Gastroesophageal sphincter (tissue), 3 donors: ENCODE measurements at regions not wholly inside any gene's neighbourhood (a gene's known extent, or its start where the extent isn't known, plus 50 kb on each side); places are given as distances from the start of the nearest gene placed in this dataset.

Source experiments
- POLR2A ChIP-seq, 2 donors: fragments of 450-650 bp; IDR thresholded peaks; one replicate each; pipeline ENCODE4 v1.6.1; 2017; ENCODE audit warnings: antibody characterized with exemption in 2 of 2, mild to moderate bottlenecking in 2 of 2, moderate library complexity in 1 of 2
- TF ChIP-seq, protein P1 (sequence below), 4 experiments: fragments of 200-600 bp in 2 of 4; fragments of 450-650 bp in 2 of 4; sonication (generic) in 1 of 4; IDR thresholded peaks; one replicate each; pipeline ENCODE4 v1.5.1; 2017 to 2019; ENCODE audit warnings: antibody characterized with exemption in 4 of 4, mild to moderate bottlenecking in 2 of 4, moderate library complexity in 2 of 4

GRCh38 chr12:46670636-46671035, 155.2 kb downstream of the SLC38A4 start:
- TF ChIP-seq, protein P1, sequence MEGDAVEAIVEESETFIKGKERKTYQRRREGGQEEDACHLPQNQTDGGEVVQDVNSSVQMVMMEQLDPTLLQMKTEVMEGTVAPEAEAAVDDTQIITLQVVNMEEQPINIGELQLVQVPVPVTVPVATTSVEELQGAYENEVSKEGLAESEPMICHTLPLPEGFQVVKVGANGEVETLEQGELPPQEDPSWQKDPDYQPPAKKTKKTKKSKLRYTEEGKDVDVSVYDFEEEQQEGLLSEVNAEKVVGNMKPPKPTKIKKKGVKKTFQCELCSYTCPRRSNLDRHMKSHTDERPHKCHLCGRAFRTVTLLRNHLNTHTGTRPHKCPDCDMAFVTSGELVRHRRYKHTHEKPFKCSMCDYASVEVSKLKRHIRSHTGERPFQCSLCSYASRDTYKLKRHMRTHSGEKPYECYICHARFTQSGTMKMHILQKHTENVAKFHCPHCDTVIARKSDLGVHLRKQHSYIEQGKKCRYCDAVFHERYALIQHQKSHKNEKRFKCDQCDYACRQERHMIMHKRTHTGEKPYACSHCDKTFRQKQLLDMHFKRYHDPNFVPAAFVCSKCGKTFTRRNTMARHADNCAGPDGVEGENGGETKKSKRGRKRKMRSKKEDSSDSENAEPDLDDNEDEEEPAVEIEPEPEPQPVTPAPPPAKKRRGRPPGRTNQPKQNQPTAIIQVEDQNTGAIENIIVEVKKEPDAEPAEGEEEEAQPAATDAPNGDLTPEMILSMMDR (IDR thresholded peaks at IDR 0.05): no peak
- no peak for TF ChIP-seq POLR2A (IDR thresholded peaks at IDR 0.05)
